CD4-positive, alpha-beta T cell (primary cell): ENCODE measurements at regions not wholly inside any gene's neighbourhood (a gene's known extent, or its start where the extent isn't known, plus 50 kb on each side); places are given as distances from the start of the nearest gene placed in this dataset.

ENCODE experiments used
- ATAC-seq: fragments of 200-7000 bp; cut with Tn5 transposase; one replicate; pipeline ENCODE4 v1.10.0; 2022; ENCODE audit warnings: mild to moderate bottlenecking; ENCODE audit not compliant: poor library complexity
- CTCF ChIA-PET: fragments of 350-600 bp; sonication (Branson Sonifier 250); formaldehyde crosslinking; loops from one replicate; lab custom pipeline; 2021; ENCODE audit warnings: antibody characterized with exemption, inconsistent platforms; lab: Charles Lee
- POLR2A ChIA-PET: fragments of 350-600 bp; sonication (Branson Sonifier 250); formaldehyde crosslinking; loops from one replicate; lab custom pipeline; 2021; ENCODE audit warnings: antibody characterized with exemption, inconsistent platforms; lab: Charles Lee
- DNase-seq, 14 experiments: peaks; one replicate each; pipeline ENCODE4 v3.0.0-alpha.2; 2013 to 2020; ENCODE audit warnings: mixed read lengths in 2 of 14
- H3K27ac ChIP-seq, 2 donors: one replicate each; pipeline versions ENCODE4 v1.5.1 to v1.7.0; 2013; ENCODE audit warnings: low read length in 2 of 2, low read depth in 1 of 2, mild to moderate bottlenecking in 1 of 2
- H3K27me3 ChIP-seq, 2 experiments: 1 replicate in 1 of 2; 2 replicates in 1 of 2; pipeline versions ENCODE4 v1.6.1 to v1.7.0; 2013; ENCODE audit warnings: low read length in 2 of 2, control low read depth in 1 of 2, mild to moderate bottlenecking in 1 of 2, moderate library complexity in 1 of 2; ENCODE audit not compliant: insufficient read depth in 2 of 2, control insufficient read depth in 1 of 2
- H3K36me3 ChIP-seq: one replicate; pipeline ENCODE4 v1.6.1; 2013; ENCODE audit warnings: low read length, control low read depth; ENCODE audit not compliant: insufficient read depth
- H3K4me1 ChIP-seq: one replicate; pipeline ENCODE4 v1.6.1; 2013; ENCODE audit warnings: low read length, control low read depth; ENCODE audit not compliant: insufficient read depth
- H3K4me3 ChIP-seq: one replicate; pipeline ENCODE4 v1.5.1; 2013; ENCODE audit warnings: mild to moderate bottlenecking, low read length, moderate library complexity
- H3K9me3 ChIP-seq, 2 experiments: 1 replicate in 1 of 2; 2 replicates in 1 of 2; pipeline versions ENCODE4 v1.6.1 to v1.7.0; 2013; ENCODE audit warnings: low read length in 2 of 2, mild to moderate bottlenecking in 2 of 2, control low read depth in 1 of 2, moderate library complexity in 1 of 2; ENCODE audit not compliant: control insufficient read depth in 1 of 2, insufficient read depth in 1 of 2
- H3K27ac Mint-ChIP-seq: one replicate; pipeline ENCODE4 v1.8.0; 2020; ENCODE audit warnings: mixed read lengths
- H3K27me3 Mint-ChIP-seq: one replicate; pipeline ENCODE4 v1.8.0; 2021; ENCODE audit warnings: mixed read lengths
- H3K36me3 Mint-ChIP-seq: one replicate; pipeline ENCODE4 v1.8.0; 2021; ENCODE audit warnings: low read depth, mixed read lengths
- H3K4me1 Mint-ChIP-seq: one replicate; pipeline ENCODE4 v1.8.0; 2021; ENCODE audit warnings: low read depth, mixed read lengths
- H3K4me3 Mint-ChIP-seq: one replicate; pipeline ENCODE4 v1.8.0; 2020; ENCODE audit warnings: mild to moderate bottlenecking, mixed read lengths
- H3K9me3 Mint-ChIP-seq: one replicate; pipeline ENCODE4 v1.8.0; 2020; ENCODE audit warnings: mixed read lengths
- CTCF ChIP-seq: fragments of 200-600 bp; IDR thresholded peaks from one replicate; pipeline ENCODE4 v1.8.0; 2022; ENCODE audit warnings: antibody characterized with exemption, mild to moderate bottlenecking
- intact Hi-C, 2 experiments: fragments of 100-400 bp; cut with DNase I in 1 of 2; cut with micrococcal nuclease in 1 of 2; formaldehyde crosslinking; loops; one replicate each; pipeline versions ENCODE4 v1.15.1 to v1.9.0; 2023 to 2025; cut with DNase I, micrococcal nuclease

- Mint-ChIP-seq H3K27me3 (no peaks in the 10 kb centered on the region), H3K36me3 (no peaks in the 10 kb centered on the region), H3K9me3 (peaks cover 11% of the 10 kb centered on the region), H3K4me1 (no peaks in the 10 kb centered on the region), H3K4me3 (no peak overlapping the region), H3K27ac (no peak overlapping the region)
- no peak for TF ChIP-seq CTCF
- intact Hi-C loops, result no loop called here
- Histone ChIP-seq H3K4me3 (no peak overlapping the region), H3K27ac (no peak overlapping the region), H3K4me1 (no peaks in the 10 kb centered on the region), H3K36me3 (no peaks in the 10 kb centered on the region), H3K27me3 (no peaks in the 10 kb centered on the region), H3K9me3 (peaks cover 0 to 8% of the 10 kb centered on the region in 2 experiments)
- ATAC-seq (no peak), DNase-seq (no peak)
- ChIA-PET CTCF (no interaction called here), POLR2A (no interaction called here)
These were observed 72.0 kb upstream of the CEP78 start for GRCh38 chr9:78163834-78164233.

DNA sequence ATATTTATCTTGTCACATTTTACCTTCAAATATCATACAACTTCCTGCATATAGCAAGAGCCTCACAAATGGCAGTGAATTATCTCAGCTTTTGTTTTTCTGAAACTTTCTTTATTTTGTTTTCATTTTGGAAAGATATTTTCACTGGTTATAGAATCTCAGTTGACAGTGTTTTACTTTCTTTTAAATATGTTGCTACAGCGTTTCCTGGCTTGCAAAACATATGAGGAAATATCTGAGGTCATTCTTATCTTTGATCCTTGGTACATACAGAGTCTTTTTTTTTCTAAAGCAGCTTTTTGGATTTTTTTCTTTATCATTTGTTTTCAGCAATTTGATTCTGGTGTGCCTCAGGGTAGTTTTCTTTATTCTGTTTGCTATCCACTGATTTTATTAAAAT is 77.6 kb upstream of the CEP78 start:
- Histone ChIP-seq H3K4me1 (no peaks in the 10 kb centered on the region), H3K4me3 (no peak overlapping the region), H3K27me3 (no peaks in the 10 kb centered on the region), H3K36me3 (no peaks in the 10 kb centered on the region), H3K27ac (no peak overlapping the region), H3K9me3 (peaks cover 0 to 6% of the 10 kb centered on the region in 2 experiments)
- POLR2A ChIA-PET, result no interaction called here
- Mint-ChIP-seq H3K4me1 (no peaks in the 10 kb centered on the region), H3K36me3 (no peaks in the 10 kb centered on the region), H3K27me3 (no peaks in the 10 kb centered on the region), H3K9me3 (peaks cover 2% of the 10 kb centered on the region), H3K27ac (no peak overlapping the region), H3K4me3 (no peak overlapping the region)
- intact Hi-C loops, result no loop called here
- DNase-seq (no peak), ATAC-seq (no peak)
- CTCF ChIA-PET, result interaction anchor here (0.6 kb wide), 1 partner anchor 358 kb away, joined by 3 read pairs; no protein-coding TSS in a partner anchor
- TF ChIP-seq CTCF, result no peak

- Histone ChIP-seq H3K36me3 (no peaks in the 10 kb centered on the region), H3K4me3 (no peak overlapping the region), H3K4me1 (no peaks in the 10 kb centered on the region), H3K9me3 (peaks cover 0 to 9% of the 10 kb centered on the region in 2 experiments), H3K27ac (no peak overlapping the region), H3K27me3 (no peaks in the 10 kb centered on the region)
- no peaks in the 10 kb centered on the region for H3K4me1 Mint-ChIP-seq
- no peak for TF ChIP-seq CTCF
- H3K9me3 Mint-ChIP-seq, result no peaks in the 10 kb centered on the region
- no peak overlapping the region for H3K4me3 Mint-ChIP-seq
- DNase-seq (no peak), ATAC-seq (no peak)
- H3K27ac Mint-ChIP-seq, result no peak overlapping the region
- no peaks in the 10 kb centered on the region for H3K36me3 Mint-ChIP-seq
- POLR2A ChIA-PET, result no interaction called here
- no peaks in the 10 kb centered on the region for H3K27me3 Mint-ChIP-seq
- intact Hi-C loops, result loop anchor here in 1 of 2 experiments (5.0 kb wide), 1 partner anchor 46 kb away; no protein-coding TSS in a partner anchor
- CTCF ChIA-PET, result no interaction called here
These were observed 84.9 kb upstream of the CEP78 start for GRCh38 chr9:78150983-78151356.
